MM.1S (cell line): ENCODE measurements at regions not wholly inside any gene's neighbourhood (a gene's known extent, or its start where the extent isn't known, plus 50 kb on each side); places are given as distances from the start of the nearest gene placed in this dataset.

Experiments used
- DNase-seq: peaks from one replicate; pipeline ENCODE4 v3.0.0-alpha.2; 2015
- H2AFZ ChIP-seq: fragments of 300-600 bp; sonication (generic); 2 replicates; pipeline ENCODE4 v1.6.0; 2016; ENCODE audit warnings: antibody characterized with exemption, low read length
- H3F3A ChIP-seq: fragments of 300-600 bp; sonication (generic); 2 replicates; pipeline ENCODE4 v1.6.1; 2016; ENCODE audit warnings: mild to moderate bottlenecking, antibody characterized with exemption, low read length, moderate library complexity, mixed read lengths; ENCODE audit not compliant: insufficient read depth
- H3K27ac ChIP-seq: fragments of 300-600 bp; sonication (generic); 2 replicates; pipeline ENCODE4 v1.5.1; 2016; ENCODE audit warnings: mild to moderate bottlenecking, low read length
- H3K27me3 ChIP-seq: fragments of 300-600 bp; sonication (generic); replicated peaks from 2 replicates; pipeline ENCODE4 v1.6.0; 2016; ENCODE audit warnings: low read length; ENCODE audit not compliant: insufficient read depth
- H3K36me3 ChIP-seq: fragments of 300-600 bp; sonication (generic); replicated peaks from 2 replicates; pipeline ENCODE4 v1.6.1; 2016; ENCODE audit warnings: mild to moderate bottlenecking, low read length, mixed read lengths; ENCODE audit not compliant: insufficient read depth
- H3K4me1 ChIP-seq: fragments of 300-600 bp; sonication (generic); 2 replicates; pipeline ENCODE4 v1.6.1; 2016; ENCODE audit warnings: low read length, mixed read lengths
- H3K4me2 ChIP-seq: fragments of 300-600 bp; sonication (generic); 2 replicates; pipeline ENCODE4 v1.6.0; 2016; ENCODE audit warnings: low read depth, low read length
- H3K4me3 ChIP-seq: fragments of 300-600 bp; sonication (generic); 2 replicates; pipeline ENCODE4 v1.5.1; 2016; ENCODE audit warnings: low read length, mixed read lengths
- H3K79me2 ChIP-seq: fragments of 300-600 bp; sonication (generic); 2 replicates; pipeline ENCODE4 v1.6.1; 2016; ENCODE audit warnings: mixed run types, low read length, mixed read lengths
- H3K9ac ChIP-seq: fragments of 300-600 bp; sonication (generic); 2 replicates; pipeline ENCODE4 v1.6.1; 2016; ENCODE audit warnings: low read length, mixed read lengths
- H3K9me2 ChIP-seq: fragments of 300-600 bp; sonication (generic); replicated peaks from 2 replicates; pipeline ENCODE4 v1.6.1; 2016; ENCODE audit warnings: mild to moderate bottlenecking, low read length, mixed read lengths; ENCODE audit not compliant: insufficient read depth
- H3K9me3 ChIP-seq: fragments of 300-600 bp; sonication (generic); replicated peaks from 2 replicates; pipeline ENCODE4 v1.6.1; 2016; ENCODE audit warnings: mild to moderate bottlenecking, low read length, mixed read lengths; ENCODE audit not compliant: insufficient read depth
- H4K20me1 ChIP-seq: fragments of 300-600 bp; sonication (generic); 2 replicates; pipeline ENCODE4 v1.6.1; 2016; ENCODE audit warnings: mild to moderate bottlenecking, low read length, moderate library complexity, mixed read lengths; ENCODE audit not compliant: insufficient read depth
- EZH2 ChIP-seq: fragments of 300-600 bp; sonication (generic); optimal IDR thresholded peaks from 2 replicates; pipeline ENCODE3; 2017; ENCODE audit warnings: low read depth, mild to moderate bottlenecking, antibody characterized with exemption, low read length, mixed read lengths
- EZH2phosphoT487 ChIP-seq: fragments of 300-600 bp; sonication (generic); IDR thresholded peaks from 2 replicates; pipeline ENCODE4 v1.6.1; 2018; ENCODE audit warnings: antibody characterized with exemption, low read length
- TF ChIP-seq, protein P1 (sequence below): fragments of 300-600 bp; sonication (generic); IDR thresholded peaks from 2 replicates; pipeline ENCODE4 v1.5.1; 2016; ENCODE audit warnings: antibody characterized with exemption, low read length, mixed read lengths

GRCh38 chr5:109961751-109962150, 272.0 kb downstream of the MAN2A1 start:
- Histone ChIP-seq H3K36me3 (no peaks in the 10 kb centered on the region), H3K27me3 (no peaks in the 10 kb centered on the region), H3K9me3 (no peaks in the 10 kb centered on the region), H2AFZ (no peak overlapping the region), H3K79me2 (no peaks in the 10 kb centered on the region), H3K4me3 (no peak overlapping the region), H3K27ac (no peak overlapping the region), H3K4me2 (no peak overlapping the region), H3K4me1 (peaks cover 21% of the 10 kb centered on the region), H4K20me1 (no peaks in the 10 kb centered on the region), H3K9me2 (no peaks in the 10 kb centered on the region), H3K9ac (no peak overlapping the region), H3F3A (no peaks in the 10 kb centered on the region)
- TF ChIP-seq EZH2phosphoT487 (no peak), EZH2 (no peak)
- TF ChIP-seq, protein P1, sequence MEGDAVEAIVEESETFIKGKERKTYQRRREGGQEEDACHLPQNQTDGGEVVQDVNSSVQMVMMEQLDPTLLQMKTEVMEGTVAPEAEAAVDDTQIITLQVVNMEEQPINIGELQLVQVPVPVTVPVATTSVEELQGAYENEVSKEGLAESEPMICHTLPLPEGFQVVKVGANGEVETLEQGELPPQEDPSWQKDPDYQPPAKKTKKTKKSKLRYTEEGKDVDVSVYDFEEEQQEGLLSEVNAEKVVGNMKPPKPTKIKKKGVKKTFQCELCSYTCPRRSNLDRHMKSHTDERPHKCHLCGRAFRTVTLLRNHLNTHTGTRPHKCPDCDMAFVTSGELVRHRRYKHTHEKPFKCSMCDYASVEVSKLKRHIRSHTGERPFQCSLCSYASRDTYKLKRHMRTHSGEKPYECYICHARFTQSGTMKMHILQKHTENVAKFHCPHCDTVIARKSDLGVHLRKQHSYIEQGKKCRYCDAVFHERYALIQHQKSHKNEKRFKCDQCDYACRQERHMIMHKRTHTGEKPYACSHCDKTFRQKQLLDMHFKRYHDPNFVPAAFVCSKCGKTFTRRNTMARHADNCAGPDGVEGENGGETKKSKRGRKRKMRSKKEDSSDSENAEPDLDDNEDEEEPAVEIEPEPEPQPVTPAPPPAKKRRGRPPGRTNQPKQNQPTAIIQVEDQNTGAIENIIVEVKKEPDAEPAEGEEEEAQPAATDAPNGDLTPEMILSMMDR: no peak
- DNase-seq: no peak

GRCh38 chr5:109962882-109963603, 273.3 kb downstream of the MAN2A1 start:
- no peaks in the 10 kb centered on the region for H3F3A ChIP-seq
- no peaks in the 10 kb centered on the region for H3K79me2 ChIP-seq
- no peaks in the 10 kb centered on the region for H3K27me3 ChIP-seq
- H3K36me3 ChIP-seq: no peaks in the 10 kb centered on the region
- H3K4me3 ChIP-seq: no peak overlapping the region
- DNase-seq: peak; percentile 45
- no peaks in the 10 kb centered on the region for H4K20me1 ChIP-seq
- H2AFZ ChIP-seq: no peak overlapping the region
- H3K9me3 ChIP-seq: no peaks in the 10 kb centered on the region
- H3K9ac ChIP-seq: no peak overlapping the region
- H3K4me1 ChIP-seq: peaks cover 21% of the 10 kb centered on the region
- no peaks in the 10 kb centered on the region for H3K9me2 ChIP-seq
- no peak overlapping the region for H3K27ac ChIP-seq
- H3K4me2 ChIP-seq: no peak overlapping the region
- TF ChIP-seq, protein P1: no peak
- TF ChIP-seq EZH2phosphoT487 (no peak), EZH2 (no peak)

DNA sequence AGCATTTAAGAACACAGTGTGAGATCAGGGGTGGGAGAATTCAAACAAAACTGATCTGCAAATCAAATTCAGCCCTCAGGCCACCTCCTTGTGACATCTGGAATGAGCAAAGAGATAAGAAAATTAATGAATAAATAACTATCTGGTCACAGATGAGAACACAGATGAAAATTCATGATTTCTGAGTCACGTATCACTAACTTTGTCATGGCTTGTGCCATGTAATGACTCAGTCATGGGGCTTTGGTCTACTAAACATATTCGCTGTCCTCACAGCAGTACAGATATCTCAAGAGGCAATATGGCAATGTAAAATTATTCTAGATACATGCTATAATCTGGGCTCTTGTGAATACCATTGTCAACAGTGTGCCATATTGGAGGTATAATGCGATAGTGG, 274.4 kb downstream of the MAN2A1 start:
- Histone ChIP-seq H3F3A (no peaks in the 10 kb centered on the region), H3K9ac (no peak overlapping the region), H3K4me2 (no peak overlapping the region), H3K9me3 (no peaks in the 10 kb centered on the region), H3K27me3 (no peaks in the 10 kb centered on the region), H3K4me1 (peaks cover 11% of the 10 kb centered on the region), H2AFZ (no peak overlapping the region), H3K4me3 (no peak overlapping the region), H4K20me1 (no peaks in the 10 kb centered on the region), H3K79me2 (no peaks in the 10 kb centered on the region), H3K27ac (no peak overlapping the region), H3K9me2 (no peaks in the 10 kb centered on the region), H3K36me3 (no peaks in the 10 kb centered on the region)
- DNase-seq: no peak
- TF ChIP-seq EZH2 (no peak), EZH2phosphoT487 (no peak)
- TF ChIP-seq, protein P1: no peak
